Keratinocyte (primary cell): ENCODE measurements at regions not wholly inside any gene's neighbourhood (a gene's known extent, or its start where the extent isn't known, plus 50 kb on each side); places are given as distances from the start of the nearest gene placed in this dataset.

ENCODE experiments used
- DNase-seq: peaks from one replicate; pipeline ENCODE4 v3.0.0-alpha.2; 2011; ENCODE audit warnings: low read depth, missing footprints, low spot score
- FAIRE-seq: peaks from 2 replicates; lab custom pipeline; 2011; peaks lifted over from hg19 to GRCh38; lab: Jason Lieb, UNC
- H2AFZ ChIP-seq: 2 replicates; pipeline ENCODE4 v1.6.0; 2012; ENCODE audit warnings: low read length, control low read depth, inconsistent platforms; ENCODE audit not compliant: control insufficient read depth
- H3K27ac ChIP-seq: 2 replicates; pipeline ENCODE4 v1.5.1; 2011; ENCODE audit warnings: low read length; ENCODE audit not compliant: control insufficient read depth, insufficient read depth
- H3K27me3 ChIP-seq: 3 replicates; pipeline ENCODE4 v1.6.0; 2011; ENCODE audit warnings: low read length; ENCODE audit not compliant: control insufficient read depth, insufficient read depth; ENCODE audit errors: extremely low read depth
- H3K36me3 ChIP-seq, 2 experiments: 2 replicates in 1 of 2; 3 replicates in 1 of 2; pipeline ENCODE4 v1.5.1; 2011; ENCODE audit warnings: low read length in 2 of 2, mild to moderate bottlenecking in 1 of 2; ENCODE audit not compliant: control insufficient read depth in 2 of 2, insufficient read depth in 2 of 2; ENCODE audit errors: extremely low read depth in 1 of 2
- H3K4me1 ChIP-seq: 3 replicates; pipeline ENCODE4 v1.5.1; 2011; ENCODE audit warnings: low read length; ENCODE audit not compliant: control insufficient read depth, insufficient read depth; ENCODE audit errors: extremely low read depth
- H3K4me2 ChIP-seq: 3 replicates; pipeline ENCODE4 v1.6.0; 2011; ENCODE audit warnings: low read depth, low read length; ENCODE audit not compliant: control insufficient read depth, insufficient read depth; ENCODE audit errors: extremely low read depth
- H3K4me3 ChIP-seq, 3 experiments: fragments of 200-600 bp in 1 of 3; sonication (generic) in 1 of 3; 2 replicates in 2 of 3; 3 replicates in 1 of 3; pipeline ENCODE4 v1.5.1; 2011 to 2016; ENCODE audit warnings: low read length in 3 of 3, mild to moderate bottlenecking in 3 of 3, control low read depth in 2 of 3, inconsistent platforms in 1 of 3, low read depth in 1 of 3, mixed read lengths in 1 of 3, mixed run types in 1 of 3, moderate library complexity in 1 of 3; ENCODE audit not compliant: control insufficient read depth in 2 of 3, insufficient read depth in 2 of 3; ENCODE audit errors: extremely low read depth in 1 of 3
- H3K79me2 ChIP-seq: 2 replicates; pipeline ENCODE4 v1.6.0; 2012; ENCODE audit warnings: low read length; ENCODE audit not compliant: control insufficient read depth, insufficient read depth
- H3K9ac ChIP-seq: 3 replicates; pipeline ENCODE4 v1.6.0; 2011; ENCODE audit warnings: low read length; ENCODE audit not compliant: control insufficient read depth, insufficient read depth; ENCODE audit errors: extremely low read depth
- H3K9me1 ChIP-seq: 3 replicates; pipeline ENCODE4 v1.6.0; 2011; ENCODE audit warnings: low read length; ENCODE audit not compliant: control insufficient read depth, insufficient read depth; ENCODE audit errors: extremely low read depth
- H3K9me3 ChIP-seq: 2 replicates; pipeline ENCODE4 v1.5.1; 2012; ENCODE audit warnings: low read depth, low read length; ENCODE audit not compliant: control insufficient read depth
- H4K20me1 ChIP-seq: 3 replicates; pipeline ENCODE4 v1.6.0; 2011; ENCODE audit warnings: low read length; ENCODE audit not compliant: control insufficient read depth, insufficient read depth; ENCODE audit errors: extremely low read depth
- EZH2 ChIP-seq: IDR thresholded peaks from one replicate; pipeline ENCODE4 v1.6.1; 2012; ENCODE audit warnings: inconsistent platforms, mild to moderate bottlenecking, low read length, moderate library complexity
- dilution Hi-C: fragments of 300-500 bp; cut with MboI; formaldehyde crosslinking; loops from one replicate; pipeline ENCODE4 v1.7.0; 2020; ENCODE audit warnings: low sequenced_read_pairs; ENCODE audit not compliant: extremely low pct_ligation_motif_present
- TF ChIP-seq, protein P1 (sequence below), 3 experiments: IDR thresholded peaks in 1 of 3; conservative IDR thresholded peaks in 1 of 3; optimal IDR thresholded peaks in 1 of 3; 2 replicates in 2 of 3; 3 replicates in 1 of 3; pipeline versions ENCODE3 to v1.5.1; 2011; ENCODE audit warnings: low read length in 3 of 3, mild to moderate bottlenecking in 3 of 3, moderate library complexity in 2 of 3, control low read depth in 1 of 3, inconsistent platforms in 1 of 3; ENCODE audit not compliant: insufficient read depth in 2 of 3; ENCODE audit errors: extremely low read depth in 1 of 3

DNA sequence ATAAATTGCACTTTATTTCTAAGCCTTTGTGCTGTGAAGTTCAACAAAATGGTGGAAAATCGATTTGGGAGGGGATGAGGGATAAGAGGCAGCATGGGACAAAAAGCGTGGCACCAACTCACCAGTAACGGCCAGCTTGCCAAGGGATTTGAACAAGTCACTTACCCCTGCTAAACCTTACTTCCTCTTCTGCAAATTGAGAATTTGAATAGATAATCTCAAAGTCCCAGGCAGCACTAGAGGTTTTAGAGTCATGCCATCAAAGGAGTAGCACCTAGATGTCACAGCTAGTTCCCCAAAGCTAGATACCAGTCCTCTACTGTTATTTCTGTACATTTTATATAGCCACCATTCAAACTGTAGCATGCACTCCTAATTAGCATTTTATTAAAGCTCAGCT is 83.7 kb upstream of the VRK2 start:
- no peak overlapping the region for H3K4me2 ChIP-seq
- H3K4me1 ChIP-seq: no peaks in the 10 kb centered on the region
- H3K9ac ChIP-seq: no peak overlapping the region
- H3K9me1 ChIP-seq: peaks cover 2% of the 10 kb centered on the region
- no peak overlapping the region for H3K4me3 ChIP-seq
- no peaks in the 10 kb centered on the region for H3K27me3 ChIP-seq
- H4K20me1 ChIP-seq: no peaks in the 10 kb centered on the region
- no peak overlapping the region for H3K27ac ChIP-seq
- dilution Hi-C loops: no loop called here
- DNase-seq: no peak
- no peaks in the 10 kb centered on the region for H3K9me3 ChIP-seq
- TF ChIP-seq, protein P1, sequence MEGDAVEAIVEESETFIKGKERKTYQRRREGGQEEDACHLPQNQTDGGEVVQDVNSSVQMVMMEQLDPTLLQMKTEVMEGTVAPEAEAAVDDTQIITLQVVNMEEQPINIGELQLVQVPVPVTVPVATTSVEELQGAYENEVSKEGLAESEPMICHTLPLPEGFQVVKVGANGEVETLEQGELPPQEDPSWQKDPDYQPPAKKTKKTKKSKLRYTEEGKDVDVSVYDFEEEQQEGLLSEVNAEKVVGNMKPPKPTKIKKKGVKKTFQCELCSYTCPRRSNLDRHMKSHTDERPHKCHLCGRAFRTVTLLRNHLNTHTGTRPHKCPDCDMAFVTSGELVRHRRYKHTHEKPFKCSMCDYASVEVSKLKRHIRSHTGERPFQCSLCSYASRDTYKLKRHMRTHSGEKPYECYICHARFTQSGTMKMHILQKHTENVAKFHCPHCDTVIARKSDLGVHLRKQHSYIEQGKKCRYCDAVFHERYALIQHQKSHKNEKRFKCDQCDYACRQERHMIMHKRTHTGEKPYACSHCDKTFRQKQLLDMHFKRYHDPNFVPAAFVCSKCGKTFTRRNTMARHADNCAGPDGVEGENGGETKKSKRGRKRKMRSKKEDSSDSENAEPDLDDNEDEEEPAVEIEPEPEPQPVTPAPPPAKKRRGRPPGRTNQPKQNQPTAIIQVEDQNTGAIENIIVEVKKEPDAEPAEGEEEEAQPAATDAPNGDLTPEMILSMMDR (optimal IDR thresholded peaks at IDR 0.05 in 1 of 3, IDR thresholded peaks at IDR 0.05 in 1 of 3, conservative IDR thresholded peaks at IDR 0.05 in 1 of 3; ENCODE audit: extremely low read depth in 1 of 3, insufficient read depth in 2 of 3, low read length in 3 of 3): no peak
- TF ChIP-seq EZH2: no peak
- FAIRE-seq: no peak
- H3K79me2 ChIP-seq: no peaks in the 10 kb centered on the region
- no peak overlapping the region for H2AFZ ChIP-seq
- no peaks in the 10 kb centered on the region for H3K36me3 ChIP-seq

DNA sequence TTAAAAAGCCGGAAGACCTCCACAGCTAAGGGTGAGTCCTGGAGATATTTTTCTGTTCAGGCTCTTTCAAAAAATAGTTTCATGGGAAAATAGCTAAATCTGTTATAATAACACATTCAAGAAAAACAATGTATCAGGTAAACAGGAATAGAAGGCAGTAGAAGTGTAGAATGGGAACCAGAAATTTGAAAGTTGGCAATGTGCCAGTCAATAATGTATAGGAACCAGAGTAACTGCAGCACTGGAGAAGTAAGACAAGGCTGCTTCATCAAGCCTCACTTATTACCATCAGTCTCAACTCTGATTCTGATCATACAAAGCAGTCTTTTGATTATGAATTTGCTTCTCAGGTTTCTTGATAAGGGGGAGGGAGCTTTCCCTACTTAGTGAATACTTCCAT is 81.4 kb upstream of the VRK2 start:
- H3K27me3 ChIP-seq: no peaks in the 10 kb centered on the region
- TF ChIP-seq, protein P1 (optimal IDR thresholded peaks at IDR 0.05 in 1 of 3, IDR thresholded peaks at IDR 0.05 in 1 of 3, conservative IDR thresholded peaks at IDR 0.05 in 1 of 3; ENCODE audit: extremely low read depth in 1 of 3, insufficient read depth in 2 of 3, low read length in 3 of 3): no peak
- TF ChIP-seq EZH2: no peak
- no peaks in the 10 kb centered on the region for H3K9me3 ChIP-seq
- peaks cover 2% of the 10 kb centered on the region for H3K9me1 ChIP-seq
- no peak for DNase-seq
- no peak overlapping the region for H3K27ac ChIP-seq
- H2AFZ ChIP-seq: no peak overlapping the region
- dilution Hi-C loops: no loop called here
- no peak overlapping the region for H3K4me2 ChIP-seq
- FAIRE-seq: no peak
- no peaks in the 10 kb centered on the region for H3K79me2 ChIP-seq
- no peaks in the 10 kb centered on the region for H3K4me1 ChIP-seq
- H3K4me3 ChIP-seq: no peak overlapping the region
- H4K20me1 ChIP-seq: no peaks in the 10 kb centered on the region
- H3K36me3 ChIP-seq: no peaks in the 10 kb centered on the region
- no peak overlapping the region for H3K9ac ChIP-seq
